H1 (cell line): ENCODE measurements at regions not wholly inside any gene's neighbourhood (a gene's known extent, or its start where the extent isn't known, plus 50 kb on each side); places are given as distances from the start of the nearest gene placed in this dataset.

ENCODE experiments used
- CTCF ChIA-PET: fragments of 300-600 bp; sonication (Branson Sonifier 250); formaldehyde crosslinking; loops from one replicate; lab custom pipeline; 2021; ENCODE audit not compliant: partially characterized antibody; lab: Charles Lee
- POLR2A ChIA-PET: fragments of 300-600 bp; sonication (Branson Sonifier 250); formaldehyde crosslinking; loops from one replicate; lab custom pipeline; 2021; ENCODE audit warnings: inconsistent platforms; ENCODE audit not compliant: partially characterized antibody; lab: Charles Lee
- DNase-seq, 2 experiments: peaks; one replicate each; pipeline versions ENCODE4 v3.0.0 to v3.0.0-alpha.2; 2010 to 2022; ENCODE audit warnings: low spot score in 2 of 2, low read depth in 1 of 2, mixed read lengths in 1 of 2
- FAIRE-seq: peaks from 2 replicates; lab custom pipeline; 2011; peaks lifted over from hg19 to GRCh38; lab: Jason Lieb, UNC
- H2AFZ ChIP-seq: 2 replicates; pipeline ENCODE4 v1.8.1; 2012; ENCODE audit warnings: low read length, inconsistent platforms
- H2AK5ac ChIP-seq: 2 replicates; pipeline ENCODE4 v1.6.1; 2013; ENCODE audit warnings: low read depth, low read length
- H2BK120ac ChIP-seq: replicated peaks from 2 replicates; pipeline ENCODE3; 2013; ENCODE audit warnings: low read depth, low read length, inconsistent platforms
- H2BK12ac ChIP-seq: 2 replicates; pipeline ENCODE4 v1.6.1; 2013; ENCODE audit warnings: low read depth, low read length
- H2BK15ac ChIP-seq: 2 replicates; pipeline ENCODE4 v1.6.1; 2013; ENCODE audit warnings: low read length
- H2BK20ac ChIP-seq: 2 replicates; pipeline ENCODE4 v1.6.1; 2013; ENCODE audit warnings: low read length
- H2BK5ac ChIP-seq: 2 replicates; pipeline ENCODE4 v1.6.1; 2013; ENCODE audit warnings: low read depth, low read length
- H3K14ac ChIP-seq: 2 replicates; pipeline ENCODE4 v1.6.1; 2013; ENCODE audit warnings: inconsistent platforms; ENCODE audit not compliant: insufficient read length
- H3K18ac ChIP-seq: 2 replicates; pipeline ENCODE4 v1.6.1; 2013; ENCODE audit warnings: low read length; ENCODE audit errors: extremely low read depth
- H3K23ac ChIP-seq: 2 replicates; pipeline ENCODE4 v1.6.1; 2013; ENCODE audit warnings: inconsistent platforms; ENCODE audit not compliant: insufficient read length
- H3K23me2 ChIP-seq: 2 replicates; pipeline ENCODE4 v1.6.1; 2013; ENCODE audit warnings: low read depth, low read length
- H3K27ac ChIP-seq: 2 replicates; pipeline ENCODE4 v1.6.1; 2011; ENCODE audit warnings: low read depth, low read length, inconsistent platforms
- H3K27me3 ChIP-seq, 4 experiments: replicated peaks in 1 of 4; 1 replicate in 1 of 4; 2 replicates in 3 of 4; pipeline versions ENCODE4 v1.6.1 to v1.8.1; 2011 to 2013; ENCODE audit warnings: low read length in 3 of 4, mild to moderate bottlenecking in 3 of 4, inconsistent platforms in 2 of 4, mixed read lengths in 2 of 4, moderate library complexity in 1 of 4; ENCODE audit not compliant: control insufficient read depth in 3 of 4, insufficient read depth in 3 of 4; ENCODE audit errors: extremely low read depth in 1 of 4
- H3K36me3 ChIP-seq, 4 experiments: 2 replicates each; pipeline versions ENCODE4 v1.6.1 to v1.8.1; 2011 to 2013; ENCODE audit warnings: mild to moderate bottlenecking in 4 of 4, low read length in 3 of 4, moderate library complexity in 2 of 4, control low read depth in 1 of 4, inconsistent platforms in 1 of 4; ENCODE audit not compliant: insufficient read depth in 4 of 4, control insufficient read depth in 2 of 4
- H3K4ac ChIP-seq: replicated peaks from 2 replicates; pipeline ENCODE3; 2013; ENCODE audit warnings: low read length, low read depth, mixed read lengths, inconsistent platforms; ENCODE audit not compliant: insufficient read length
- H3K4me1 ChIP-seq, 4 experiments: replicated peaks in 1 of 4; 1 replicate in 1 of 4; 2 replicates in 3 of 4; pipeline versions ENCODE4 v1.6.1 to v1.8.1; 2011 to 2013; ENCODE audit warnings: low read length in 3 of 4, inconsistent platforms in 2 of 4, mixed read lengths in 1 of 4; ENCODE audit not compliant: insufficient read depth in 4 of 4, control insufficient read depth in 3 of 4
- H3K4me2 ChIP-seq, 2 experiments: 2 replicates each; pipeline versions ENCODE4 v1.6.1 to v1.8.1; 2011 to 2013; ENCODE audit warnings: low read depth in 2 of 2, low read length in 2 of 2, control low read depth in 1 of 2, inconsistent platforms in 1 of 2, mild to moderate bottlenecking in 1 of 2; ENCODE audit not compliant: insufficient read depth in 1 of 2
- H3K4me3 ChIP-seq, 4 experiments: fragments of 200-600, 300-600 bp in 1 of 4; sonication (generic), shearing (Covaris generic), sonication (Bioruptor Twin) in 1 of 4; 2 replicates each; pipeline versions ENCODE4 v1.5.1 to v1.8.1; 2011 to 2016; ENCODE audit warnings: low read length in 4 of 4, low read depth in 3 of 4, control low read depth in 2 of 4, inconsistent platforms in 2 of 4, mild to moderate bottlenecking in 2 of 4, mixed read lengths in 1 of 4, moderate library complexity in 1 of 4; ENCODE audit not compliant: insufficient read depth in 2 of 4; ENCODE audit errors: extremely low read depth in 1 of 4
- H3K56ac ChIP-seq: replicated peaks from 2 replicates; pipeline ENCODE3; 2013; ENCODE audit warnings: low read depth, mild to moderate bottlenecking, mixed read lengths, low read length, inconsistent platforms; ENCODE audit not compliant: insufficient read length
- H3K79me1 ChIP-seq: 2 replicates; pipeline ENCODE4 v1.6.1; 2013; ENCODE audit warnings: low read depth, low read length, control low read depth
- H3K79me2 ChIP-seq, 2 experiments: 2 replicates each; pipeline versions ENCODE4 v1.6.1 to v1.8.1; 2012 to 2013; ENCODE audit warnings: low read length in 2 of 2, mild to moderate bottlenecking in 2 of 2, inconsistent platforms in 1 of 2; ENCODE audit not compliant: insufficient read depth in 2 of 2, control insufficient read depth in 1 of 2
- H3K9ac ChIP-seq, 4 experiments: replicated peaks in 1 of 4; 1 replicate in 1 of 4; 2 replicates in 3 of 4; pipeline versions ENCODE4 v1.6.1 to v1.8.1; 2011 to 2013; ENCODE audit warnings: low read depth in 3 of 4, low read length in 3 of 4, control low read depth in 2 of 4, mild to moderate bottlenecking in 2 of 4, moderate library complexity in 2 of 4, inconsistent platforms in 1 of 4; ENCODE audit errors: extremely low read depth in 1 of 4
- H3K9me3 ChIP-seq, 2 experiments: 2 replicates each; pipeline versions ENCODE4 v1.6.1 to v1.8.1; 2012 to 2013; ENCODE audit warnings: mild to moderate bottlenecking in 2 of 2, moderate library complexity in 2 of 2, control low read depth in 1 of 2, inconsistent platforms in 1 of 2, low read depth in 1 of 2, low read length in 1 of 2, mixed read lengths in 1 of 2; ENCODE audit not compliant: insufficient read depth in 2 of 2
- H4K20me1 ChIP-seq, 2 experiments: replicated peaks in 1 of 2; 2 replicates each; pipeline versions ENCODE3 to v1.8.1; 2011 to 2013; ENCODE audit warnings: inconsistent platforms in 2 of 2, low read length in 2 of 2, mild to moderate bottlenecking in 1 of 2; ENCODE audit not compliant: insufficient read depth in 2 of 2, control insufficient read depth in 1 of 2
- H4K5ac ChIP-seq: 2 replicates; pipeline ENCODE4 v1.6.1; 2013; ENCODE audit warnings: low read length, low read depth, mixed read lengths, inconsistent platforms; ENCODE audit not compliant: insufficient read length
- H4K8ac ChIP-seq: 2 replicates; pipeline ENCODE4 v1.8.0; 2013; ENCODE audit warnings: mild to moderate bottlenecking, moderate library complexity, low read length, inconsistent platforms; ENCODE audit not compliant: insufficient read depth; ENCODE audit errors: extremely low read depth
- H4K91ac ChIP-seq: replicated peaks from 2 replicates; pipeline ENCODE3; 2013; ENCODE audit warnings: low read length, mixed read lengths, inconsistent platforms; ENCODE audit not compliant: insufficient read length
- ATF2 ChIP-seq: IDR thresholded peaks from 2 replicates; pipeline ENCODE4 v1.6.1; 2012; ENCODE audit warnings: low read length, inconsistent platforms
- BRCA1 ChIP-seq: IDR thresholded peaks from 2 replicates; pipeline ENCODE4 v1.6.1; 2012; ENCODE audit warnings: low read depth, low read length, improper control_type of control experiment
- CREB1 ChIP-seq: IDR thresholded peaks from 2 replicates; pipeline ENCODE4 v1.6.1; 2012; ENCODE audit warnings: inconsistent platforms
- CTCF ChIP-seq, 3 experiments: IDR thresholded peaks; 1 replicate in 2 of 3; 2 replicates in 1 of 3; pipeline versions ENCODE4 v1.5.1 to v1.6.1; 2011; ENCODE audit warnings: low read length in 3 of 3, mild to moderate bottlenecking in 3 of 3, inconsistent platforms in 2 of 3, low read depth in 1 of 3, moderate library complexity in 1 of 3; ENCODE audit not compliant: insufficient read depth in 1 of 3; ENCODE audit errors: control extremely low read depth in 1 of 3
- JUN ChIP-seq: IDR thresholded peaks from 2 replicates; pipeline ENCODE4 v1.6.1; 2011; ENCODE audit warnings: low read depth, mild to moderate bottlenecking, improper control_type of control experiment, low read length
- KDM5A ChIP-seq: fragments of 200-600 bp; IDR thresholded peaks from 2 replicates; pipeline ENCODE4 v1.7.1; 2012; ENCODE audit warnings: mild to moderate bottlenecking, low read length, inconsistent platforms, mixed read lengths
- POLR2AphosphoS5 ChIP-seq: IDR thresholded peaks from 2 replicates; pipeline ENCODE4 v1.6.1; 2011; ENCODE audit warnings: low read depth, low read length
- SIX5 ChIP-seq: IDR thresholded peaks from 2 replicates; pipeline ENCODE4 v1.6.1; 2011; ENCODE audit warnings: mild to moderate bottlenecking, low read depth, low read length
- TAF7 ChIP-seq: optimal IDR thresholded peaks from 2 replicates; pipeline ENCODE3; 2011; ENCODE audit warnings: low read depth, mild to moderate bottlenecking, inconsistent platforms, low read length, moderate library complexity, borderline replicate concordance
- YY1 ChIP-seq: IDR thresholded peaks from 2 replicates; pipeline ENCODE4 v1.6.1; 2011; ENCODE audit warnings: low read depth, mild to moderate bottlenecking, low read length
- WGBS, 2 experiments: shearing (Covaris generic) in 1 of 2; methylation state at CpG; one replicate each; pipeline versions ENCODE4 v1.1.6 to v1.1.7; 2013 to 2015; ENCODE audit warnings: low lambda C conversion rate in 2 of 2, mixed read lengths in 2 of 2, inconsistent platforms in 1 of 2, low coverage in 1 of 2, missing lambda C conversion rate in 1 of 2; ENCODE audit not compliant: insufficient replicate concordance in 2 of 2, insufficient coverage in 1 of 2, insufficient read length in 1 of 2; ENCODE audit errors: extremely low coverage in 1 of 2, missing lambda C conversion rate in 1 of 2; 5-methylcytosine and 5-hydroxymethylcytosine counted together

GRCh38 chrX:121135488-121136207, 88.2 kb downstream of the GLUD2 start:
- H3K27me3 ChIP-seq = no peaks in the 10 kb centered on the region
- H3K18ac ChIP-seq = no peak overlapping the region
- H3K4me1 ChIP-seq = no peaks in the 10 kb centered on the region
- TF ChIP-seq JUN (no peak), KDM5A (no peak), BRCA1 (no peak), CTCF (IDR thresholded peaks at IDR 0.05; ENCODE audit: control extremely low read depth in 1 of 3, insufficient read depth in 1 of 3, low read depth in 1 of 3, low read length in 3 of 3) (no peak), POLR2AphosphoS5 (no peak), ATF2 (no peak), YY1 (no peak), SIX5 (no peak), TAF7 (no peak), CREB1 (no peak)
- no peak overlapping the region for H4K5ac ChIP-seq
- H3K36me3 ChIP-seq = no peaks in the 10 kb centered on the region
- H4K20me1 ChIP-seq = no peaks in the 10 kb centered on the region
- H2BK120ac ChIP-seq = no peak overlapping the region
- 66% methylated on average over 3 of the region's 8 CpGs; no CpG with 5 or more reads in 1 of the 2 experiments for WGBS, 2 experiments
- no peak overlapping the region for H4K8ac ChIP-seq
- no peak overlapping the region for H3K9ac ChIP-seq
- H3K79me2 ChIP-seq = no peaks in the 10 kb centered on the region
- no peak overlapping the region for H2AFZ ChIP-seq
- H2AK5ac ChIP-seq = no peak overlapping the region
- ChIA-PET CTCF (no interaction called here), POLR2A (no interaction called here)
- no peak overlapping the region for H3K14ac ChIP-seq
- no peak overlapping the region for H4K91ac ChIP-seq
- H3K23me2 ChIP-seq = no peaks in the 10 kb centered on the region
- no peak overlapping the region for H3K4me3 ChIP-seq
- no peak for DNase-seq
- H2BK12ac ChIP-seq = no peak overlapping the region
- no peak overlapping the region for H2BK15ac ChIP-seq
- H2BK20ac ChIP-seq = no peak overlapping the region
- peaks cover 0 to 25% of the 10 kb centered on the region in 2 experiments; a peak in 2 of 4 replicates for H3K9me3 ChIP-seq
- no peaks in the 10 kb centered on the region for H3K79me1 ChIP-seq
- H3K23ac ChIP-seq = no peak overlapping the region
- no peak overlapping the region for H3K4ac ChIP-seq
- H2BK5ac ChIP-seq = no peak overlapping the region
- no peak overlapping the region for H3K27ac ChIP-seq
- FAIRE-seq = no peak
- no peak overlapping the region for H3K56ac ChIP-seq
- H3K4me2 ChIP-seq = no peak overlapping the region
